NCI-H2227 (cell line): ENCODE measurements at regions not wholly inside any gene's neighbourhood (a gene's known extent, or its start where the extent isn't known, plus 50 kb on each side); places are given as distances from the start of the nearest gene placed in this dataset.

Experiments used
- DNase-seq: peaks from one replicate; lab custom pipeline; 2025; ENCODE audit not compliant: unreplicated experiment; lab: John Stamatoyannopoulos, UW

- DNase-seq: no peak
Measured at GRCh38 chr1:222046684-222047263, 304.9 kb upstream of the DUSP10 start.

- DNase-seq: no peak
Measured at GRCh38 chr1:222045786-222046185, 303.9 kb upstream of the DUSP10 start.

- no peak for DNase-seq
Measured at GRCh38 chr1:222045236-222045635, 303.3 kb upstream of the DUSP10 start.

DNA sequence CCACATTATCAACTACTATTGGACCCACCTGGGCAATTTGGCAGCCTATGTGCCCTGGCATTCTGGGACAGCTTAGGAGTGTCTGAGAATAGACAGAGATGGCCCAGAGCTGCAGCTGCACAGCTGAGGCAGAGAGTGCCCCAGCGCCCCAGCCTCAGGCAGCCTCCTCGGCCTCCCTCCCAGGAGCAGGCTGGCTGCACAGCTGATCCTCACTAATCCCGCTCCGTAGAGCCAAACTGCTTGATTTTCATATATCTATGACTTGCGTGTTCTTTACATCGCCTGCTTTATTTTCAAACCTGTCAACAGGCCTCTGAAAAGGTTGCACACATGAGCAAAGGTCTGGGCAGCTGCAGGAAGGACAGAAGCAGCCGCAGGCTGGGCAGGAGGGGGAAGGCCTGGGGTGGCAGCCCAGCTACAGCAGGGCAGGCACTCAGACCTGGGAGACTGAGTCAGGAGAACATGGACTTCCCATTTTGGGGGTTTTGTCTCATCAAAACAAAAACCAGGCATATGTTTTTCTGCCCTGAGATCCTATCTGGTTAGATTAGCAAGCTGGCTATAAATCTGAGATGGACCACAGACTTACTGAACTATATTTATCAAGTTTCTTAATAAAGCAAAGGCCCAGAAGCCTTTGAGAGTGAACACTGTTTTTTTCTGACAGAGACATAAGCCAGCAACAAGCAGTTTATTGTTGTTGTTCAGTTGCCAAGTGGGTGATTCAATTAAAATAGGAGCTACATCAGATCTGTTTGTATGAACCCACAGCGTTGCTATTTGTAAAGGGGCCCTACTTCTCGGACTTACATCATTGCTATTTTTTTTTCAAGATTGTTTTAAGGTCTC, 301.8 kb upstream of the DUSP10 start:
- DNase-seq: no peak

- DNase-seq: no peak
Measured at GRCh38 chr1:222042120-222042519, 300.2 kb upstream of the DUSP10 start.

DNA sequence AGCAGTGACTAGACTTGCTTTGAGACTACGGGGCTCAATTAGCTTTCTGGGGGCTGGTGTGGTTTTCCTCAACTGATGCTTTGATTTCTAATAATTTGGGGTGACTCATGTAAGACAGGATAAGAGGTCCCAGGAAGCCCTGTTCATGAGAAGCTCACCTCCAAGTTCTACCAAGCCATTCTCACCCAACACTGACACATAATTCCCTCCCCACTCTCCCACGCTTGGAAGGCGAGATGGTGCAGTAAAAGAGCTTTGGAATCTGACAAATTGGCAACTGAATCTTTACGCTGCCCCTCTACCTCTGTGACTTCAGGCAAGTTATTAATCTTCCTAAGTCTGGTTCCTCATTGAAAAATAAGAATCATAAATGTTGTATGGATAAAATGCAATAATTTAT, 299.1 kb upstream of the DUSP10 start:
- DNase-seq: no peak

DNA sequence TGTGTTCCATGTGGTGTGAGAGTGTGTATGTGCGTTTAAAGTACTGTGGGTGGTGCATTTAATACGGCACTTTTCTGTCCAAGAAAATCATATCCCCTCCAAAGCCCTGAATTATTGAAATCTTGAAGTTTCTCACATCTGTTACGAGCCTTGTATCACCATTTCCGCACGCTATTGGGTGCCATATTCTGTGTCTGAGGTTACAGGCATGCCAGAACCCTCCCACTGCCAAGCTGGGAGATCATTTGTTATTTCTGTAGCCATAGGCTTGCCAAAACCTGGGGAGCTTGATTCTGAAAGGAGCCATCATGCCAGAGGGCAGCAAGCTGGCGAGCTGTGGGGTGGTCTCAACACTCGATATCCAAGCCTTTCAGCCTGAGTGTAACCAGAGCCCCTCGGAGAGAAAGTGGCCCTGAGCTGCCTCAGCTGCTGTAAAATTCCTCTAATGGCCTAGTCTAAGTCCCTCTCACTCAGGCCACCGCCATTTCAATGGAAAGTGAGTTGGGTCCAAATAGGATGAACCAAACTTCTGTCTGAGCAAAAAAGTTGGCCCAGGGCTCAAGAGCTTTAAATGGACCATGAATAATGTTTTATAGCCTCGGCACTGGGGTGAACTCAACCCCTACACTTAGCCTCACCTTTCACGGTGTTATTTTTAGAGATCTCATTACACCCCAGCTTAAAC, 298.4 kb upstream of the DUSP10 start:
- DNase-seq: no peak

- DNase-seq: no peak
Measured at GRCh38 chr1:222038971-222039370, 297.1 kb upstream of the DUSP10 start.

- no peak for DNase-seq
Measured at GRCh38 chr1:222037720-222038119, 295.8 kb upstream of the DUSP10 start.

GRCh38 chr1:222034790-222035189, 292.9 kb upstream of the DUSP10 start:
- DNase-seq: no peak

DNA sequence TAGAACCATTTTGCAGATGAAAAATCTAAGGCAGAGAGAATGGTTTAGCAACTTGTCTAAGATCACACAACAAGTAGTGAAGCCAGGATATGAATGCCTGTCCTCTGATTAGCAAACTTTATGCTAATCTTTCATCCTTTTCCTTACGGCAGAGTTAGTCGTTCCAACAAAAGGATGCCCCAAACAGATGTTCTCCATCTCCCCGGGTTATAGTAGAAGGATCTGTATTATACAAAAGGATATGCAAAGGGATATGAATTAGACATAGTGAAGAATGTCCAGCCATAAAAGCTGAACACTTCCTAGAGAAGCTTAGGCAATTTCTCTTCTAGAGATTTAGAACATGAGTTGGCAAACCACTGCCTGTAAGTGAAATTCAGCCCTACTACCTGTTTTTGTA, 291.6 kb upstream of the DUSP10 start:
- no peak for DNase-seq

- no peak for DNase-seq
Measured at GRCh38 chr1:222031318-222031717, 289.4 kb upstream of the DUSP10 start.

GRCh38 chr1:222028676-222029075, 286.8 kb upstream of the DUSP10 start:
- DNase-seq: no peak

DNA sequence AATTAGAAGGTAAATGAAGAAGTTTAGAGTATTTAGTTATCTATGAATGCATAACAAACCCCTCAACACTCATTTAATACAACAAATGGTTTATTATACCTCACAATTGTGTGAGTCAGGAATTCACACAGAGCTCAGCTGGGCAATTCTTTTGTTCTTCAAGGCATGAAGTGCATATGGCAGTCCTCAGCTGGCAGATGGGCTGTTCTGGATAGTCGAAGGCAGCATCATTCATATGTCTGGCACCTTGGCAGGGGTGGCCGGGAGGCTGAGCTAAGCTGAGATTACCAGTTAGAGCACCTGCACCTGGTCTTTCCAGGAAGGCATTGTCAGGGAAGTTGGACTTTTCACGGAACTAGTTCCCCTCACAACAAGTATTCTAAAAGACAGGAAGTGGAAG, 286.2 kb upstream of the DUSP10 start:
- no peak for DNase-seq

- DNase-seq: no peak
Measured at GRCh38 chr1:222026280-222026679, 284.4 kb upstream of the DUSP10 start.

DNA sequence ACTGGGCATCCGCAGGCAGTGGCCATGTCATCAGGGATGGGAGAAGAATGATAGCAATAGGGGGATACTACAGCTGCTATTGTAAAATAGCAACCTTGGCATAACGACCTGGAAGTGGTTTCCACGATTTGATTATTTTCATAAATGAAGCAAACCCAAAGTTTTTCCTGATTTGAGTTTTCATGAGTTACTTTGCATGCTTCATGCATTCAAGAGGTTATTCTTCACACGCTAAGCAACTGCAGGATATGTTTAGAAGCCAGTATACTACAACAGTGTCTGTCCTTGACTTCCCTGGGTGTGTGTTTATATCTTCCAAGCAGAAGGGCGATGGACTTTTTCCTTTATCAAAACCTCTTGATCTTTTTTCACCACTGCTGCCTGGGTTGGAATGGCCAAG, 281.1 kb upstream of the DUSP10 start:
- no peak for DNase-seq

DNA sequence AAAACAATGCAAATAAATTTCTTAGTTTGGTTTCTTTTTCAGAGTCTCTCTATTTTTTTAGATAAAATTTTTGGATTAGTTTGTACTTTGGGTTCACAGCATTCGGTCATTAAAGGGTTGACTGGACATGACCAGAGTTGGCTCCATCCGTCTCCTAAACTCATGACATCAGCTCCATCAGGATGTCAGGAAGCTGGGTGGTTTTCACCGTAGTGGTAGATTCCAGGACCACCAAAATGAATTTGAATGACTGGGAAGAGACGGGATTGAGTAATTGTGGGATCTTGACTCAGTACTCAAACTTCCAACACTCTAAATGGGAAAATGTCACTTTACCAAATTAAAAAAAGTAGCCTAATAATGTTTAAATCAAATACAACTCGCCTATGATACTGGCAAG, 279.2 kb upstream of the DUSP10 start:
- DNase-seq: no peak

GRCh38 chr1:222020553-222020952, 278.7 kb upstream of the DUSP10 start:
- no peak for DNase-seq

DNA sequence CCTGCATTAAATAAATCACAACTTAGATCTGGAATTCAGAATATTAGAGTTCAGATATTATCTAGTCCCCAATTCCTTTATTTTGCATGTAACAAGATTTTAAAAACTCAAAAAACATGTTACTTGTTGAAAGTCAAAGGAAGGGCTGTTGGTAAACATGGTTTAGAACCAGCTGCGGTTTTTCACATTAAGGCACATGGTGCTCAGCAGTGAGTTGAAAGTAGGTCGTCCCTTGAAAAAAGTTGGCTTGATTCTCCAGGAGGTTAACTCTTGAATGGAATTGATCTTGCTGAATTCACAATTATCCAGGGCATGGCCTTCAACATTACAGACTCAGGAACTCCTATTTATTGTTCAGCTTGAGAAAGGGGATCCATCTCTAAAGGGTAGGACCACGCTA, 277.1 kb upstream of the DUSP10 start:
- DNase-seq: no peak

GRCh38 chr1:222018041-222018440, 276.2 kb upstream of the DUSP10 start:
- no peak for DNase-seq

GRCh38 chr1:222015686-222016085, 273.8 kb upstream of the DUSP10 start:
- no peak for DNase-seq

DNA sequence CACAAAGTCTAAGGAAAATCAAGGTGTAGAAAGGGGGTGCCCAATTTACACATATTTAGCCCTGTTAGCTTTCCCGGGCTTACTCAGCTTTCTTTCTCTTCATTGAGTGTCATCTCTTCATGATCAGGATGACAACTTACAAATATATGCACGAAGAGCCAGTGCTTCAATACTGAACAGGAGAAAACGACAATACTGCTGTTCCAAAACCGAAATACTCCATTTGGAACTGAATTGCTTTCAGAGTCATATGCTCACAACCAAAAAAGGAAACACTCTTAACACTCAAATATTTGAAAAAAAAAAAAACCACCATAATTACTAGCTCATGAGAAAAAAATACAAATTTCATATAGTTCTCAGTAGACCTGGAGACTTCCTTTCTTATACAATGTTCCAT, 272.1 kb upstream of the DUSP10 start:
- DNase-seq: no peak
